GM23248 (cell line): ENCODE measurements at regions not wholly inside any gene's neighbourhood (a gene's known extent, or its start where the extent isn't known, plus 50 kb on each side); places are given as distances from the start of the nearest gene placed in this dataset.
"Not testable (repeated sequence)": the region's sequence is repeated elsewhere in the genome, so short reads cannot be mapped to it uniquely, and the experiment has no call there.

Experiments
- EZH2 ChIP-seq: fragments of 200-600 bp; sonication (generic); IDR thresholded peaks from 2 replicates; pipeline ENCODE4 v1.6.1; 2018; ENCODE audit warnings: antibody characterized with exemption, mild to moderate bottlenecking; ENCODE audit not compliant: insufficient read depth, poor library complexity, severe bottlenecking
- EZH2phosphoT487 ChIP-seq: fragments of 200-600 bp; sonication (generic); IDR thresholded peaks from 2 replicates; pipeline ENCODE4 v1.6.1; 2018; ENCODE audit warnings: antibody characterized with exemption, moderate library complexity, mild to moderate bottlenecking, low read depth; ENCODE audit not compliant: insufficient read depth

DNA sequence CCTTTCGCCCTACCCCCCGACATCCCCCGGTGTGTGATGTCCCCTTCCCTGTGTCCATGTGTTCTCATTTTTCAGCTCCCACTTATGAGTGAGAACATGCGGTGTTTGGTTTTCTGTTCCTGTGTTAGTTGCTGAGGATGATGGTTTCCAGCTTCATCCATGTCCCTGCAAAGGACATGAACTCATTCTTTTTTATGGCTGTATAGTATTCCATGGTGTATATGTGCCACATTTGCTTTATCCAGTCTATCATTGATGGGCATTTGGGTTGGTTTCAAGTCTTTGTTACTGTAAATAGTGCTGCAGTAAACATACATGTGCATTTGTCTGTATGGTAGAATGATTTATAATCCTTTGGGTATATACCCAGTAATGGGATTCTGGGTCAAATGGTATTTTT, 392.1 kb downstream of the UTRN start:
- TF ChIP-seq EZH2, EZH2phosphoT487: not testable (repeated sequence)
